HG03097 (cell line): ENCODE measurements at regions not wholly inside any gene's neighbourhood (a gene's known extent, or its start where the extent isn't known, plus 50 kb on each side); places are given as distances from the start of the nearest gene placed in this dataset.

Experiments used
- ATAC-seq: cut with Tn5 transposase; IDR thresholded peaks from one replicate; pipeline ENCODE4 v1.9.1; 2021; ENCODE audit not compliant: unreplicated experiment, low FRiP score

- ATAC-seq: no peak
Observed at GRCh38 chr12:97173688-97174410, 266.8 kb downstream of the NEDD1 start.

GRCh38 chr12:97177481-97177880, 270.4 kb downstream of the NEDD1 start:
- ATAC-seq: no peak

GRCh38 chr12:97181571-97182265, 274.7 kb downstream of the NEDD1 start:
- no peak for ATAC-seq

GRCh38 chr12:97182769-97183168, 275.7 kb downstream of the NEDD1 start:
- no peak for ATAC-seq

GRCh38 chr12:97184127-97184773, 277.2 kb downstream of the NEDD1 start:
- ATAC-seq: no peak

- ATAC-seq: no peak
Observed at GRCh38 chr12:97185567-97185966, 277.0 kb upstream of the RMST start.

- ATAC-seq: no peak
Observed at GRCh38 chr12:97194546-97194945, 268.1 kb upstream of the RMST start.

- ATAC-seq: no peak
Observed at GRCh38 chr12:97200181-97200580, 262.4 kb upstream of the RMST start.

- ATAC-seq: no peak
Observed at GRCh38 chr12:97203408-97203807, 259.2 kb upstream of the RMST start.

- no peak for ATAC-seq
Observed at GRCh38 chr12:97209997-97210396, 252.6 kb upstream of the RMST start.

GRCh38 chr12:97211416-97211930, 251.1 kb upstream of the RMST start:
- ATAC-seq: no peak

- ATAC-seq: no peak
Observed at GRCh38 chr12:97216848-97217247, 245.8 kb upstream of the RMST start.

- ATAC-seq: no peak
Observed at GRCh38 chr12:97222391-97222790, 240.2 kb upstream of the RMST start.

- no peak for ATAC-seq
Observed at GRCh38 chr12:97223419-97223818, 239.2 kb upstream of the RMST start.

GRCh38 chr12:97229004-97229403, 233.6 kb upstream of the RMST start:
- no peak for ATAC-seq

GRCh38 chr12:97235102-97235501, 227.5 kb upstream of the RMST start:
- no peak for ATAC-seq

GRCh38 chr12:97246368-97246767, 216.2 kb upstream of the RMST start:
- no peak for ATAC-seq

GRCh38 chr12:97250483-97250882, 212.1 kb upstream of the RMST start:
- no peak for ATAC-seq

- ATAC-seq: no peak
Observed at GRCh38 chr12:97257726-97258125, 204.9 kb upstream of the RMST start.

GRCh38 chr12:97259098-97259497, 203.5 kb upstream of the RMST start:
- ATAC-seq: no peak

GRCh38 chr12:97260786-97261185, 201.8 kb upstream of the RMST start:
- no peak for ATAC-seq

- no peak for ATAC-seq
Observed at GRCh38 chr12:97267166-97267565, 195.4 kb upstream of the RMST start.
